Inflammatory macrophage treated with lipopolysaccharide for 1 hour (primary cell): ENCODE measurements at regions not wholly inside any gene's neighbourhood (a gene's known extent, or its start where the extent isn't known, plus 50 kb on each side); places are given as distances from the start of the nearest gene placed in this dataset.
A peak's percentile ranks its signal among the peaks of the same experiment; 100 is the strongest.

Experiments used
- DNase-seq, 2 donors: peaks; one replicate each; pipeline ENCODE4 v3.0.0-alpha.2; 2020 to 2022

GRCh38 chr9:1598270-1598669 lies 416.9 kb upstream of the SMARCA2 start:
- no peak for DNase-seq

- DNase-seq, result no peak
These were observed 415.2 kb upstream of the SMARCA2 start for GRCh38 chr9:1599961-1600360.

DNA sequence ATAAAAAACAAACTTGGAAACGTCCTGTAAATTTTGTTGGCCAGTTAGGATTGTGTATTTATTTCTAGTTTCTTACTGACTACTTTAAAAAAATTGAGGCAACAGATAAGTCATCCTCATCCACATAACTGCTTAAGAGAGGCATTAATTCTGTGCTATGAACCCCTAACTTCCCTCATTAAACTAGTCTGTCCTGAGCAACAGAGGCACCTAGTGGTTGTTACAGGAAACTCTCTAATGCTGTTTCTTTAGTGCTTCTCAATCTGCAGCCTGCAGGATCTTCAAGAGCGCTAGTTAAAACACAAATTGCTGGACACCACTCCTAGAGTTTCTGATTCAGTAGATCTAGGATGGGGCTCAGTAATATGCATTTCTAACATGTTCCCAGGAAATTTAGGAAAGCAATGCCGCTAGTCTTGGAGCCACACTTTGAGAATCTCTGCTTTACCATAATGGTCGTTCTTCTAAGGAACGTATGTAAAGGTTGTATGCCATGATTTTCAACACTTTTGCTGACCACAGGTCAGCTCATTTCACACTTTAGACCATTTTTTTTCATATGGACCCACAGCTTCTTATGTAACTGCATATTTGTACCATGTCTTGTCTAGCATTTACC lies 410.1 kb upstream of the SMARCA2 start:
- peak in 1 of 2 donors; percentile 1 for DNase-seq

DNA sequence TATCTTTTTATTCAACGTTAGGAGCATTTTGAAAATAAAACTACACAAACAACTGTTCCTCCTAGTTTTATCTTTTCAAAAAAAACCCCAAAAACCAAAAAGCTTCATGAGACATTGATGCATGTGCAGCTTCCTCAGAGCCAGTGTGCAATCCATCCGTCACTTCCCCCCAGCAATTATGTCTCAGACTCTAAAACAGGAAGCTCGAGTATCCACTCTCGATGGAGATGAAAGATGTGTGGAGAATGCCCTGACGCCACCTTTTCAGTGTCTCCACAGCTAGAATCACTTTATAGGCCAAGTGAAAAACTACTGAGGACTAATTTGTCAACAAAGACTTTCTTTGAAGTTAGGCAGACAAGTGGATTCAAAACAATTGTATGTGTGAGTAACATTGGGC lies 408.9 kb upstream of the SMARCA2 start:
- DNase-seq, result peak in 1 of 2 donors; percentile 3

DNA sequence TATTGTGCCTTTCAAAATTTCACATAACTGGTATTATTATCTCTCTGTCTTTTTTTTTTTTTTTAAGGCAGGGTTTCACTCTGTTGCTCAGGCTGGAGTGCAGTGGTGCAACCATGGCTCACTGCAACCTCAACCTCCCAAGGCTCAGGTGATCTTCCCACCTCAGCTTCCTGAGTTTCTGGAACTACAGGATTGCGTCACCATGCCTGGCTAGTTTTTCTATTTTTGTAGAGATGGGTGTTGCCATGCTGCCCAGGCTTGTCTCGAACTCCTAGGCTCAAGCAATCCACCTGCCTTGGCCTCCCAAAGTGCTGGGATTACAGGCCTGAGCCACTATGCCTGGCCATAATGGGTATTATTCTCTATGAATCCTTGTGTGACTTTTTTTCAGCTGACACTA lies 402.3 kb upstream of the SMARCA2 start:
- no peak for DNase-seq

DNA sequence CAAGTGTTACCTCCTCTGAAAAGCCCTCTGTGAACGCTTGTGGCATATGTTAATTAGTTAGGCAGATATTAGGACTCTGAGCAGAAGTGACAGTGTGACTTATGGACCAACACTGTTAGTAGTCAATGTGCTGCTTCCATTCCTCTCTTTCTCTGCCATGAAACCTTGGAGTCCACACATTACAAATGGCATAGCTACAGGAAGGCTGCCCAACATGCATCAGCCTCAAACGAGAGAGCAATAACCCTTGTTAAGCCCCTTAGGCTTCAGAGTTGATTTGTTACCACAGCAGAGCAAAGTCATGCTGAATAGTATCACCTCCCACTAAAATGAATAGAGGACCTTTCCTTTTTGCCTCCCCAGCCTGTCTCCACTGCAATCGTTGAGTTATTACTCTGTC lies 397.7 kb upstream of the SMARCA2 start:
- no peak for DNase-seq

- DNase-seq, result no peak
These were observed 395.0 kb upstream of the SMARCA2 start for GRCh38 chr9:1619915-1620710.

GRCh38 chr9:1637401-1637800 lies 377.7 kb upstream of the SMARCA2 start:
- DNase-seq, result no peak

DNA sequence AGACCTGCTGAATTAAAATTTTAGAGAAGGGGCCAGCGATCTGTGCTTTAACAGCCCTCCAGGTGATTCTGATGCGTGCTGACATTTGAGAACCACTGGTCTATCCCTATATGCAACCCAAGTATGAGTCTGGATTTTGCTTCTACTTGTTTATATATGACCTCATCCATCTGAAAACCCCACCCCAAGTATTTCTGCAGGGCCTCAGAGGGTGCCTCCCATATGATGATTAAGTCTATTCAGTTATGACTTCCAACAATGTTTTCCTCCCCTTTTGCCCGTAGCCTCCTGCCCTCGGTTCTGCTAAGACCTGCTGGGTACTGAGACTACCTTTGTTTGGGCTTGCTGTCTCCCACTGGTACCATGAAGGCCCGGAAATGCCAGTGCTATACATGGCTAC lies 376.0 kb upstream of the SMARCA2 start:
- no peak for DNase-seq

GRCh38 chr9:1647776-1648175 lies 367.4 kb upstream of the SMARCA2 start:
- no peak for DNase-seq

GRCh38 chr9:1653282-1653681 lies 361.9 kb upstream of the SMARCA2 start:
- no peak for DNase-seq

DNA sequence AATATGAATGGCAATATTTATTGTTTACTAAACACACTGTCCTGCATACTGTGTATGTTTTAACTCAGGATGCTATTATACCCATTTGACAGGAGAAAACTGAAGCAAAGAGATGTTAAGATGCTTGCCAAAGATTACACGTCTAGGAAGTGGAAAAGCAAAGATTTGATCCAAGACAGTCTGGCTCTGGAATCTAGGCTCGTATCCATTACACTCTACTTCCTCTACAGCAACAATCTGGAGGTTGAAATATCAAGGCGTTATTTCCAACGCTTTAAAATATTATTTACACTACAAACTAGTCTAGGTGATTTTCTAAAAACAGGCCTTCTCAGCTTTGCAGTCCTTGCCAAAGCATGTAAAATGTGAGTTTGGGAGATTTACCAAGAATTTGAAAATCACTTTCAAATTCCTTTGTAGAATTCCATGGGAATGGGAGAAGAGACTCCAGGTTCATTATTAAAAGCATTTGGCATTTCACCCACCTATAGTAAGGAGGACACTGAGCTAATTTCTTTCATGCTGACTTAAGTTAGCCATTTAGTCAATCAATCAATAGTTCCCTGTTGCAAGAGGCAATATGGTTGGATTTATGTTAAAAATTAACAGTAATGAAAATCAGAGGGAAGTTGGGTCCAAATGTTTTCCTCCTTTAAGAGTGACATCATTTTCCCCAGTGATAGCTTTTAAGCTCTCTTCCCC lies 356.3 kb upstream of the SMARCA2 start:
- DNase-seq, result no peak

GRCh38 chr9:1659363-1659690 lies 355.8 kb upstream of the SMARCA2 start:
- no peak for DNase-seq

DNA sequence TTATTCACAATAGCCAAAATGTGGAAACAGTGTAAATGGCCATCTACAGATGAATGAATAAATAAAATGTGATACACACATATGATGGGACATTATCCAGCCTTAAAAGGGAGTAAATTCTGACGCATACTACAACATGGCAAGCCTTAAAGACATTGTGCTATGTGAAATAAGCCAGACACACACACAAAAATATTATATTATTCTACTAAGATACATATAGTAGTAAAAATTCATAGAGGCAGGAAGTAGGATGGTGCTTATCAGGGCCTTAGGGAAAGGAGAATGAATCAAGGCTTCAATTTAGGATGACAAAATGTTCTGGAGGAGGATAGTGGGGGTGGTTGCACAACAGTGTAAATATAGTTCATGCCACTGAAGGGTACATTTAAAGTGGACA lies 346.7 kb upstream of the SMARCA2 start:
- no peak for DNase-seq

GRCh38 chr9:1673300-1673699 lies 341.8 kb upstream of the SMARCA2 start:
- no peak for DNase-seq

DNA sequence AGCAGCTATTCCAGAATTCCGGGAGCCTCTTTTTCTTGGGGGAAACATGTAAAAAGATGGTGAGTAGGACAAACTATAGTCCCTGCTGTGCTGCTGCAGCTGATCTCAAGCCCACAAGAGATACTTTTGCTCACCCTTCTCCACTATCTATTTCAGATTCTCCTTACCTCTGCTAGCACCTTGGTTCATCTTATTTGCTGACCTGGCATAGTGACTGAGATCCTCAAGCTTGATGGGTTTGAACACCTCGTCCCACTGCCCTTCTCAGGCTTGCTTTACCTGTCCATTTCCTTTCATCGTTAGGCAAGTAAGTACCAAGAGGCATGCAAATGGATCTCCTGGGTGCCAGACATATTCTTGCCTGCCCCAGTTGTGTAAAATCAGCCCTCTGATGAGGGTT lies 338.4 kb upstream of the SMARCA2 start:
- DNase-seq, result no peak

GRCh38 chr9:1683951-1684350 lies 331.2 kb upstream of the SMARCA2 start:
- no peak for DNase-seq

DNA sequence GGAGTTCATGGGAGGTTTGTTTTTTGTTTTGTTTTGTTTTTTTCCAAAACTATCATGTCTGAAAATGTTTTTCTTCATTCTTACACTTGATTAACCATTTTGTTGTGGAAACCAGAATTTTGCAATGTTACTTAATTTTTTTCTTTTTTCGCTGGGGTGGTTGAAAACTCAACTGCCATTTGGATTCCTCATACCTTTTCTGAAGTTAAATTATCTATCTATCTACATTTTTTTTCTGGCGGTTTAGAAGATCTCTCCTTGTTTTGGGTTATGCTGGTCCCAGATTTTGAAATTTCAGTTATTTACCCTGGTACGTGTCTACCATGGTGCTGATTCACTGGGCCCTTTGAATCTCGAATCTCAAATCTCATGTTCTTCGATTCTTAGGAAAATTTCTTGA lies 316.2 kb upstream of the SMARCA2 start:
- DNase-seq, result no peak

- DNase-seq, result no peak
These were observed 314.0 kb upstream of the SMARCA2 start for GRCh38 chr9:1701113-1701512.

GRCh38 chr9:1702701-1703100 lies 312.4 kb upstream of the SMARCA2 start:
- no peak for DNase-seq

GRCh38 chr9:1707291-1707690 lies 307.9 kb upstream of the SMARCA2 start:
- no peak for DNase-seq

DNA sequence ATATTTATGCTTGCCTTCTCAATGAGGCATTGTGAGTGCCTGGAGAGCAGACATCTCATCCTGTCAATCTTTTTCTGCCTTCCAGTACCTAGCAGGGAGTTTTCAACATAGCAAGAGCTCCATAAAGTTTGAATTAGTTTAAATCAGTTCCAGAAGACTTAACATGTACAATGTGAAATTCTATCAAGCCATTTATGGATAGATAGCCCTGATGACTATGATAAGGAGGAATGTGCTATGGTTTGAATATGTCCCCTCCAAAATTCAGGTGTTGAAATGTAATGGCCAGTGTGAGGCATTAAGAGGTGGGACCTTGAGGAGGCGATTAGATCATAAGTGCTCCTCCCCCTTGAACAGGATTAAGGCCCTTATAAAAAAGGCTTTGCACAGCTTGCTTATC lies 306.9 kb upstream of the SMARCA2 start:
- no peak for DNase-seq

GRCh38 chr9:1709347-1709746 lies 305.8 kb upstream of the SMARCA2 start:
- DNase-seq, result peak in 1 of 2 donors; percentile 5

DNA sequence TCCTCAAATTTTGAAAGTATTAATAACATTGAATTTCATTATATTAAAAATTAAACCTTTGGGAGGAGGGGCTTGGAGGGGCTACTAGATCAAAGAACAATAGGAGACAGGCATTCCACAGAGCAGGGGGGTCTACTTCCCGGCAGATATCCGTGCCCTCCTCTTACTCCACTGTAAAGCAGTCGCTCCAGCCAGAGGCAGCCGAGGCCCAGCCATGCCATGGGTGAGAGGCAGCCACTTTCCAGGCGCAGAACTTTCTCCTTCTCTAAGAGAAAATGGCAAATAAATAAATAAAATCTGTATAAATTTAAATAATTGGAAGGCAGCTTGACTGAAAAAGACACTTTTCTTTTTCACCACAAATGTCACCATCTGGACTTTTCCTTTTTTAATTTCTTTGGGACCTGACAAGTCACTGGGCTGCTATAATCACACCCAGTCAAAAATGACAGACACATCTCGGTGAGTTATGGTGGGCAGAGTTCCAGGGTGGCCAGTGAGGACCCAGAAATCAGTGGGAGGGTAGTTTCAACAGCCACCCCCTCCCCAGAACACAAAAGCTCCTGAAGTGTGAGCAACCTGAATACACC lies 302.2 kb upstream of the SMARCA2 start:
- no peak for DNase-seq
